SKM-1 treated with dmso at 0.1 percent for 144 hours (cell line): ENCODE measurements at regions not wholly inside any gene's neighbourhood (a gene's known extent, or its start where the extent isn't known, plus 50 kb on each side); places are given as distances from the start of the nearest gene placed in this dataset.
"Not testable (repeated sequence)": the region's sequence is repeated elsewhere in the genome, so short reads cannot be mapped to it uniquely, and the experiment has no call there.

ENCODE experiments used
- DNase-seq: peaks from one replicate; lab custom pipeline; 2025; ENCODE audit not compliant: unreplicated experiment; lab: John Stamatoyannopoulos, UW

- no peak for DNase-seq
Observed at GRCh38 chr7:68206946-68207485, 1210.4 kb downstream of the TYW1 start.

DNA sequence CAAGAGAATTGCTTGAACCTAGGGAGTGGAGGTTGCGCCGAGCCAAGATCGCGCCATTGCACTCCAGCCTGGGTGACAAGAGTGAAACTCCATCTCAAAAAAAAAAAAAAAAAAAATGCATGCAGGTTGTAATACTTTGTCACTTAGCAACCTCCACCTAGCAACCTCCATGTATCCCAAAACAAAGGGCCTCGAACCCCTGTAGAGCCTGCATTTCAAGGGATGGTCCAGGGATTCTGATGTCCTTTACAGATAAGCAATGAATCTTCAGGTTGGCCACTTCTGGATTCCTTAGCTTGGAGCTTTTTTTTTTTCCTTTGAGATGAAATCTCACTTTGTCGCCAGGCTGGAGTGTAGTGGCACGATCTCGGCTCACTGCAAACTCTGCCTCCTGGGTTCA lies 1211.0 kb downstream of the TYW1 start:
- DNase-seq, result no peak

GRCh38 chr7:68209486-68209885 lies 1212.9 kb downstream of the TYW1 start:
- no peak for DNase-seq

- no peak for DNase-seq
Observed at GRCh38 chr7:68213838-68214237, 1217.2 kb downstream of the TYW1 start.

DNA sequence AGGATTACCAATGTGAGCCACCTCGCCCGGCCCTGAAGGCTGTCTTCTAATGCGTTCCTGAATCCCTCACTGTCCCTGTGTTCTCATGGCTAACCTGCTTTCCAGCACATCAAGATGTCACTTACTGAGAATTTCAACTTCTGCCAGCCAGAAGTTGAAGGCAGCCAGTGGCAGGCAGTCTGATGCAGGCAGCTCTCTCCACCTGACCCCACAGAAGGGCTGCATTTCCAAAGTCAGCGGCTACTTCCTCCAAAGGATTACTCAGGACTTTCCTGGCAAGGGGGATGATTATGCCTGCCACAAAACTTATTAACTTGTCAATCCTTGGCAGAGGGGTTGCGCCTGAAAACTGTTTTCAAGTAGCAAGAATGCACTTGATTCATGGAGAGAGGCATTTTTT lies 1219.4 kb downstream of the TYW1 start:
- DNase-seq, result no peak

- DNase-seq, result no peak
Observed at GRCh38 chr7:68217426-68217825, 1220.8 kb downstream of the TYW1 start.

- no peak for DNase-seq
Observed at GRCh38 chr7:68218461-68218860, 1221.8 kb downstream of the TYW1 start.

DNA sequence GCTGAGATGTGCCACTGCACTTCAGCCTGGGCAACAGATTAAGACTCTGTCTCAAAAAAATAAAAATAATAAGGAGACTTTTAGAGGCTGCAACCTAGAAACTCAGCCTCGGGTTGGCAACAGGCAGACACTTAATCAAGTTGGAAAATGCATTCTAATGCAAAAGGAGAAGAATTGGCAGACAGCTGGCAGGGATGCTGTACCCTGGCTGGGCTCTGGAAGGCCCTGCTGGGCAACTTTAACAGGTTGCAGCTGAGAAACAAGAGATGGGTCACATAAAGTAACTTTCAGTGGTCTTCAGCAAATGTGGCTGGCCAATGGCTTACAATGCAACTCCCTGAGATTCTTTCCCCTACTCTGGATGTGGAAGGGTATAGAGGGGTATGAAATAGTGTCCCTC lies 1225.7 kb downstream of the TYW1 start:
- no peak for DNase-seq

DNA sequence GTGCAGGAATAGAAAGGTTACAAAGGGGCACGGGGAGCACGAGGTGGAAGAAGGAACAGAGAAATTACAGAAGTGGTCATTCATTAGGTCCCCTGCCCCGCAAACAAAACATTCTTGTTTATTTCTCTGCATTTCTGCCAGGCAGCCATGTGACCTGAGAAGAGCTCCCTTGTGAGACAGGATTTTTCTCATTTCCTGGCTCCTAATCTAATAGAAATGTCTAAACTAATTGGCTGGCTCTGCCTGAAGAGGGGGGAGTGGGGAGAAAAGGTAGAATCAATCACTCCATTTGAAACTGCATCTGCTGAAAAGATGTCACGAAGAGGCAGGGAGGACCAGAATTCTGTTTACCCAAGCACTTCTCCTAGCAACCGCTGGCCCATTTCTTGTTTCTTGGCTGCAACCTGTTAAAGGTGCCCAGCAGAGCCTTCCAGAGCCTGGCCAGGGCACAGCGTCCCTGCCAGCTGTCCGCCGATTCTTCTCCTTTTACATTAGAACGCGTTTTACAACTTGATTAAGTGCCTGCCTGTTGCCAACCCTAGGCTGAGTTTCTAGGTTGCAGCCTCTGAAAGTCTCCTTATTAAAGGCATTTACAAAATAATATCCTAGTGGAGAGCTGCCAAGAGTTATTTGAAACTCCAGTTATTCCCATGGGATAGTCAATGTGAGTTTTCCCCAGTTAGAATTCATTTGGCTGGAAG lies 1227.6 kb downstream of the TYW1 start:
- no peak for DNase-seq

GRCh38 chr7:68231011-68231410 lies 1234.4 kb downstream of the TYW1 start:
- DNase-seq, result not testable (repeated sequence)

DNA sequence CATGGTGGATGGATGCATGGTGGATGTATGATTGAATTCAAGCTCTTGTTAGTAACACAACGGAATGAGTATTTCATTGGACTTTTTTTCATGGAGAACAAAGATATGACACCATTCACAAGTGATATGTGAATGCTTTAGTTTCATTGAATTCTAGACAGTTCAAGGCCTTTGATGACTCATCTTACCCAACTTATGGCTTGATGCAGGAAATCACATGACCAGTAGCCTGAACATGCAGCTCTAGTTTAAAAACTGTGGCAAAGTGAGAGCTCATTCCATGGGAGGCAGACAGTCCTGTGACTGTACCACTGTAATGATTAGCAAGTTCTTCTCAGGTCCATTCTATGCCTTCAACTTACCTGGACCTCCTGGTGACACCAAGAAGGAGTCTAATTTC lies 1239.3 kb downstream of the TYW1 start:
- no peak for DNase-seq

- no peak for DNase-seq
Observed at GRCh38 chr7:68238204-68238805, 1241.7 kb downstream of the TYW1 start.

DNA sequence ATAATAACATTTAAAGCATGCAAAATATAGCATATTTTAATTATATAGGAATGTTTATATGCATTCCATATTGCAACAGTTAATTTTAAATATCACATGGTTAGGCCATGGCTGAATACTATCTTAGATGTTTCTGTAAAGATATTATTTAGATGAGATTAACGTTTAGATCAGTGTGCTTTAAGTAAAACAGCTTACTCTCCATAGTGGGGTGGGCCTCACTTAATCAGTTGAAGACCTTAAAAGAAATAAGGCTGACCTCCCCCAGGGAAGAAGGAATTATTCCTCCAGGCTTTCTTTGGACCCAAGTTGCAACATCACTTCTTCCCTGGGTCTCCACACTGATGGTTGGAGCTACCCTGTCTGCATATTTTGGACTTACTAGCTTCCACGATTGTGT lies 1246.5 kb downstream of the TYW1 start:
- no peak for DNase-seq

DNA sequence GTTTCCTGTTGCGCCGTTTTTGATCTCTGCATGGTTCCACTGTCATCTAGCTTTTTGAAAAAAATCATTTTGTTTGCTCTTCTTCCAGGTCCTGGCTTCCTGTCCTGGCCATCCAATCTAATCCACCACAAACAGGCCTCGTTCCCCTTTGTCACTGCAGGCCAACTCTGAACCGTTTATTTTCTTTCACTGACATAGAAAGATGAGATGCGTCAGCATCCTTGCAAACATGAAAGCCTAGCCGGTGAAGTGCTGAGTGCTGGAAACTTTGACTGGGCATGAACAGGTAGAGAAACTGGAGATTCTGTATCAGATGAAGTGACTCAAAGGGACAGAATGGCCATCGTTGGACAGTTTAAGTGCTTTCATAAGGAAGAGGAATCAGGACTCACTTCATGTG lies 1247.8 kb downstream of the TYW1 start:
- DNase-seq, result no peak

DNA sequence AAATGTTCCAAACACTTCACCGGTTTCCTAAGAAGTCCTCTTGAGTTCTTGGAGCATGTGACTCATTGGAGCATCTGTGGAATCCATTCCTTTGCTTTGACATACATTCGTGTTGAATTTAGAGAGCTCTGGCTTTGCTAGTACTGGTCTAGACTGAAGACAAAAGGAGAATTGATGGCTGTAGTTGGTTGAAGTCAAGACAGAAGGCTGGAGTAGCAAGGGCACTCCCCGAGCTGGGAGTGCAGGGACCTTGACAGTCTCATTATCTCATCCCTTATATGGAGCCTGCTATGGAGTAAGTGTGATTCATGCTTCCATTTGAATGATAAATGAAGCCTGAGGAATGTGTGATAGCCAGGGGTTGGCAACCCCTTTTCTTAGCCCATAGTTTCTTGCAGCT lies 1249.1 kb downstream of the TYW1 start:
- no peak for DNase-seq

GRCh38 chr7:68246189-68246633 lies 1249.6 kb downstream of the TYW1 start:
- DNase-seq, result no peak

- DNase-seq, result no peak
Observed at GRCh38 chr7:68247126-68247525, 1250.5 kb downstream of the TYW1 start.

DNA sequence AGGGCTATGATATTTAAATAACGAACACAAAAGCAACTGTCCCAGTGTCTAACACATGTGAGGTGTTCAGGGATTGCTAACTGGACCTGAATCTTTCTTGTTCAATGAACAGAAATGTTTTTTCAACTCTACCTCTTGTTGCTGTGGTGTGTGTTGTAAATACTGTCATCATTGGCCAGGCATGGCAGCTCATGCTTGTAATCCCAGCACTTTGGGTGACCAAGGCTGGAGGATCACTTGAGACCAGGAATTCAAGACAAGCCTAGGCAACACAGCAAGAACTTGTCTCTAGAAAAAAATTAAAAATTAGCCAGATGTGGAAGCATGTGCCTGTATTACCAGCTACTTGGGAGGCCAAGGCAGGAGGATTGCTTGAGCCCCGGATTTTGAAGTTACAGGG lies 1250.9 kb downstream of the TYW1 start:
- DNase-seq, result no peak

- no peak for DNase-seq
Observed at GRCh38 chr7:68248973-68249372, 1252.3 kb downstream of the TYW1 start.

GRCh38 chr7:68249611-68250010 lies 1253.0 kb downstream of the TYW1 start:
- DNase-seq, result no peak

DNA sequence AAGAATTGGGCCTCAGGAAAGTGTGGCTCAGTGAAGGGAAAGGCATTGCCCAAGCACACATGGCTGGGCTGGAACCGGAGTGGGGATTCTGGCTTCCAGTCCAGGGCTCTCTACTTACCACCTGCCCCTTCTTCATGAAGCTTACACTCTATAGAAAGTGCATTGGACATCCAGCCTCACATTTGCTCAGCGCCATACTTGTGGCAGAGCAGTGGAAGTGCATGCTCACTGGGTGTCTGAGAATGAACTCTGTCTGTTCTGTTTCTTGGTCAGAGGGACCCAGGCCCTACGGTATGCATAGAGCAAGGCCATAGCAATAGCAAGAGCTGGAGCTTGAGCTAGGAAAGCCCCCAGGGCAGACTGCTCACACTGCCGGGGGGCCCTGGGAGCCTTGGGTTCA lies 1253.5 kb downstream of the TYW1 start:
- DNase-seq, result no peak

- DNase-seq, result not testable (repeated sequence)
Observed at GRCh38 chr7:68254815-68255214, 1258.2 kb downstream of the TYW1 start.

DNA sequence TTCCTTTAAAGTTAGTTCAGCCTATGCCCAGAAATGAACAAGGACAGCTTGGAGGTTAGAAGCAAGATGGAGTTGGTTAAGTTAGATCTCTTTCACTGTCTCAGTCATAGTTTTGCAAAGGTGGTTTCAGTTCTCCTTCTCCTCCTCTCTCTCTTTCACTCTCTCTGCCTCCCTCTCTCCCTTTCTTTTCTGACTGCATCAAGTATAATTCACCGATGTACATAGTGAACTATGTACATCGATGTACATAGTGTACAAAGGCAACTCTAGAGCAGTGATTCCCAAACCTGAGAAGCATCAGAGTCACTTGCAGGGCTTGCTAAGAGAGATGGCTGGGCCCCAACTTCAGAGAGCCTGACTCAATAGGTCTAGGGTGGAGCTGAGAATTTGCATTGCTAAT lies 1259.7 kb downstream of the TYW1 start:
- DNase-seq, result no peak
